GM21737 (cell line): ENCODE measurements at regions not wholly inside any gene's neighbourhood (a gene's known extent, or its start where the extent isn't known, plus 50 kb on each side); places are given as distances from the start of the nearest gene placed in this dataset.

Experiments
- ATAC-seq: cut with Tn5 transposase; IDR thresholded peaks from one replicate; pipeline ENCODE4 v1.9.1; 2021; ENCODE audit warnings: mild to moderate bottlenecking, moderate library complexity; ENCODE audit not compliant: unreplicated experiment

GRCh38 chr11:11045156-11045930 lies 187.5 kb upstream of the ZBED5 start:
- ATAC-seq = no peak

DNA sequence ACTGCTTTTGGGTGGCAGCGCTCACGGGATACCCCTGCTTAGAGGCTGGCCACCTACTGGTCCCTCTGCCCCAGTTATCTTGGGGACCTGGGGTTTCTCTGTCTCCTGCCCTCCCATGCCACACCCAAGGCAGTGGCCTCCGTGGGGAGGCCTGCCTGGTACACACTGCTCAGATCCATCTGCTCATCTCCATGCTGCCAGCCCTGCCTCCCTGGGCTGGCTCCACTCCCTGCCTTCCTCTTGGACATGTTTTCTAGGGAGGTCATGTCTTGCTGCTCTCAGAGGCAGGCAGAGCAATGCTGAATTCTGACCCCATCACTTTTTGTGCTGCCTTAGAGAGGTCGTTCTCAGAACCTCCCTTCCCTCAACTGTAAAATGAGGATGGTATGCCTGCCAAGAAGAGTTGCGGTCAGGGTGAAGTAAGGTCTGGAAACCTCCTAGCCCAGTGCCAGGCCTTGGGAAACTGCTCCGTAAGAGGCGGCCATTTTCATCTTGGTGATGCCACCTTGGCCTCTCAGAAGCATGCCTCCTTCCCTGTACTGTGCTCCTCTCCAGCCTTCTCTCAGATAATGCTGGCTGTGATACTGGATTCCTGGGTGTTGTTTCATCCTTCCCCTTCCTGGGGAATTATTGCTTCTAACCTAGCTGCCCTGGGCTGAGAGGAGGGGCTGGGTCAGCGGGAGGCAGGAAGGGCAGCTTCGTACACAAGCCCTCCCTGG lies 186.4 kb upstream of the ZBED5 start:
- no peak for ATAC-seq

GRCh38 chr11:11043721-11044120 lies 185.9 kb upstream of the ZBED5 start:
- ATAC-seq = no peak

DNA sequence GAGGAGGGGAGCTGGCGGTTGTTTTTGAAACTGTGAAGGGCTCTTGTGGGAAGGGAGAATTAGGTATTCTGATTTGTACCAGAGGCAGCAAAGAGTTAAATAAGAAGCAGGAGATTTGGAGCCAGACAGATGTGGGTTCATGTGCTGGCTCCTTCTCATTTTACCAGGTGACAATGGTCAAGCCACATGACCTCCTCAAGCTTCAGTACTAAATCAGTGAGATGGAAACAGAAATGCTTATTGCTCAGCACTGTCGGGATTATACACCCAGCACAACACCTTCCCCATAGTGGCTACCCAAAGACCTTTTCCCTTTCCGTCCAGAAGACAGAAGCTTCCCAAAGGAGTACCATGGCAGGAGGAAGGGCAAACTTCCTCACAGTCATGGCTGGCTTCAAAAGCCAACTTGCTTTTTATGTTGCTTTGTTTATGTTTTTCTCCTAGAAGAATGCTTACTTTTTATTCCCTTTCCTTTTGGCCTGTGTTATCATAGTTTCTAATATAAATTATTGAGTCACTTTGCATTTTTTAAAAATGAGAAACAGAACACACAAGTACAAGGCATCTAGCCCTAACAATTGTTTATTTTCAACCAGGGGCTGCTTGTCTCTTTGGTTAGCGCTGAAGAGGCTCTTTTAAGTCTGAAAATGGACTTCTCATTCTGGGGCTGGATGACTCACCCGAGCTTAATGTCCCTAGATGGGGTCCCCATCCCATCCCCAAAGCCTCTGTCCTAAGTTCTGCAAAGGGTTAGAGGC lies 181.5 kb upstream of the ZBED5 start:
- no peak for ATAC-seq

- no peak for ATAC-seq
Measured at GRCh38 chr11:11038782-11039181, 180.9 kb upstream of the ZBED5 start.

DNA sequence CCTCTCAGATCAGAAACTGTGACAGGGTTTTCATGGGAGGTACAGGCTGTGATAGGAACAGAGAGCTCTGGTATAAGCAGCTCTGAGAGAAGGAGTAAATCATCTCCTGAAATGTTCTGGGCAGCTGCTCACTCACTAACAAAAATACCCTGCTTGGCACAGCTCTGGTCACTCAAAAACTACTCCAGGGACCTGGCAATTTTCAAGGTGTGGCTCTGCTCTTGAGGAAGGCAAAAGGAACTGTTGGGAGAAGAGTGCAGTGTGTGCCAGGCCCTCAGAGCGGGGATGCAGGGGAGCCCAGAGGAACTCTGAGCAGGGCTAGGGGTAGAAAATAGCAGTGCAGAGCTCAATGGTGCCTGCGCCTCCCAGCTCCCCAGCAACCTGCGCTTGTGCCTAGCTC lies 180.5 kb upstream of the ZBED5 start:
- no peak for ATAC-seq

- ATAC-seq = no peak
Measured at GRCh38 chr11:11036848-11037732, 179.2 kb upstream of the ZBED5 start.

GRCh38 chr11:11036185-11036847 lies 178.5 kb upstream of the ZBED5 start:
- no peak for ATAC-seq

DNA sequence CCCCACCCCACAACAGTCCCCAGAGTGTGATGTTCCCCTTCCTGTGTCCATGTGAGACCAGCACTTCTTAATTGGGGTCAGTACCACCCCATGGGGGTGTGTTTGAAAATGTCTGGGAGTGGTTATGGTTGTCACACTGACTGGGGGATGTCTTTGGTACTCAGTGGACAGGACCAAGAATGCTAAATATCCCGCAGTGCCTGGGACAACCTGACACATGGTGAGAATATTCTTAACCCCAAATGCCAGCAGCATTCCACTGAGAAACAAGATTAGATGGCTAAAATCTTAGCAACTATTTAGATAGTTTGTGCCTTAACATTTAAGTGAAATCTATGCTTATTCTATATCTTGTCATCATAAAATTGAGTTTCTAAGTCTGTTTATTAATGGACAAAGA lies 177.5 kb upstream of the ZBED5 start:
- no peak for ATAC-seq

DNA sequence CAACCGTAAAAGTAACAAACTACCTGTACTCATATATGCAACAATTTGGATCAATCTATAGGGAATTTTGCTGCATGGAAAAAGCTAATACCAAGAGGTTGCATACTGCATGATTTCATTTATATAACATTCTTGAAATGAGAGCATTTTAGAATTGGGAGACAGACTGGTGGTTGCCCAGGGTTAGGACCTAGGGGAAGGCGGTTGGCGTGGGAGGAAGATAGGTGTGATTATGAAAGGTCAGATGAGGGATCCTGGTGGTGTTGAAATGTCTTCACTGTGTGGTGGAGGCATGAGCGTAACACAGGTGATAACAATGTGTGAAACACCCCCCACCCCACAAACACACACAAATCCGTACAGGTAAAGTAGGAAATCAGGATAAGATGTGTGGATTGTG lies 176.6 kb upstream of the ZBED5 start:
- ATAC-seq = no peak

GRCh38 chr11:11032066-11032465 lies 174.2 kb upstream of the ZBED5 start:
- no peak for ATAC-seq

DNA sequence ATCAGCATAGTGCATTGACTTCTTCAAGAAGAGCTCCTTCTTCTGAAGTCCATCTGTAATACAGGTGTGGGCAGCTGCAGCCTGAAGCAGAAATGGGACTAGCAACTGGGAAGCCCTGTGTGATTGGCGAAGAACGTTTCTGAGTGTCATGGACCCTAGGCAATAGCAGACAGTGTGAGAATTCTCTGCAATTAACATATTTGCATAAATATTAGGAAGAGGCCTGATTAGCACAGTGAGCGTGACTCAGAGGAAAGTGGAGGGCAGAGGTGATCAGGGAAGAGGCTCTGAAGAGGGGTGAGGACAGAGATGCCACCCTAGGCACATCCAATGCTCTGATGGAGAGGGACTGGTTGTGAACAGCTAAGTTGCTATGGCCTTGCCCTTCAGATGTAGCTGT lies 171.2 kb upstream of the ZBED5 start:
- no peak for ATAC-seq

DNA sequence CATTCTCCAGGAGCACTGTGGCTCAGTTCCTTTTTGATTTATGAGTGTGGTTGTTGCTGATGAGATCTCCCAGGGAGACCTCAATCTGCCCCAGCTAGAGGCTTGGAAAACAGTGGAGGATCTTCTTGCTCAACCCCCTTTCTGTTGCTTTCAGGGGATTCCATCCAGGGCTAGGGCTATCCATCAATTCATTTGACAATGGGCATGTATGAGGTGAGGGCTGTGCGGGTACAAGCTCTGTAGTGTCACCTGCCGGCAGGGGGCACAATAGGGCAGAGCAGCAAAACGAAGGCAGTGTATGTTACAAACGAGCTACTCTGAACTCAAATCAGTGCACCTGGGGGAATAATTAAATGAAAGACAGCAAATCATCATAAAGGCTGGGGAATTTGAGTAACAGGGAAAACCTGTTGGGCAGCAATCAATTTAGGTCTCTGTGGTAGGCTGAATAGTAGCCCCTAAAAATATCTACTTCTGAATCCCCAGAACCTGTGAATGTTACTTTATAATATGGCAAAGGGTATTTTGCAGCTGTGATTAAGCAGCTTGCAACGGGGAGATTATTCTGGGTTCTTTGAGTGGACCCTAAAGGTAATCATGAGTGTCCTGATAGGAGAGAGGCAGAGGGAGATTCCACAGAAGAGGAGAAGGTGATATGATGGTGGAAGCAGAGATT lies 170.3 kb upstream of the ZBED5 start:
- ATAC-seq = no peak

- ATAC-seq = no peak
Measured at GRCh38 chr11:11027288-11027687, 169.4 kb upstream of the ZBED5 start.

DNA sequence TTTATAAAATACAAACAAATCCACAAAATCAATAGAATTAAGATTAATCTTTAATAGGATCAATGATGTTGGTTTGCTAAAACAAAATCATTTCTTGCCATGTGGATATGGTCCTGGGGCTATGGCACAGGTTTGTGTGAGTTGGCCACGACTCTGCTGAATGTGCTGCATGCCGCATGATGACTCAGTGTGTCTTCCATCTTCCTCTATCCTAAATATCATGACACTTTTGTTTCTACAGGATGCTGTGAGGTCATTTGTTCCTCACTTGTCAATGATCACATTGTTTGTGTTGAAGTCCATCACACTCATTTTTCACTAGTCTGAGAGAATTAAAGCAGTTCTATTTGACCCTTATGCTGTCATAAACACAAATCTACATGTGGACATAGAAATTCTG lies 167.2 kb upstream of the ZBED5 start:
- ATAC-seq = no peak

- ATAC-seq = no peak
Measured at GRCh38 chr11:11022125-11022730, 164.4 kb upstream of the ZBED5 start.

GRCh38 chr11:11021563-11021962 lies 163.7 kb upstream of the ZBED5 start:
- no peak for ATAC-seq

- ATAC-seq = no peak
Measured at GRCh38 chr11:11020747-11021149, 162.9 kb upstream of the ZBED5 start.

- no peak for ATAC-seq
Measured at GRCh38 chr11:11020219-11020726, 162.4 kb upstream of the ZBED5 start.
